GM12891 (cell line): ENCODE measurements at regions not wholly inside any gene's neighbourhood (a gene's known extent, or its start where the extent isn't known, plus 50 kb on each side); places are given as distances from the start of the nearest gene placed in this dataset.

Source experiments
- POLR2A ChIP-seq: IDR thresholded peaks from 2 replicates; pipeline ENCODE4 v1.6.1; 2011; ENCODE audit warnings: low read depth, low read length, control low read depth
- POLR2AphosphoS5 ChIP-seq: IDR thresholded peaks from 2 replicates; pipeline ENCODE4 v1.6.1; 2011; ENCODE audit warnings: low read depth, low read length, control low read depth
- TAF1 ChIP-seq: IDR thresholded peaks from 2 replicates; pipeline ENCODE4 v1.6.1; 2011; ENCODE audit warnings: low read depth, low read length, control low read depth

DNA sequence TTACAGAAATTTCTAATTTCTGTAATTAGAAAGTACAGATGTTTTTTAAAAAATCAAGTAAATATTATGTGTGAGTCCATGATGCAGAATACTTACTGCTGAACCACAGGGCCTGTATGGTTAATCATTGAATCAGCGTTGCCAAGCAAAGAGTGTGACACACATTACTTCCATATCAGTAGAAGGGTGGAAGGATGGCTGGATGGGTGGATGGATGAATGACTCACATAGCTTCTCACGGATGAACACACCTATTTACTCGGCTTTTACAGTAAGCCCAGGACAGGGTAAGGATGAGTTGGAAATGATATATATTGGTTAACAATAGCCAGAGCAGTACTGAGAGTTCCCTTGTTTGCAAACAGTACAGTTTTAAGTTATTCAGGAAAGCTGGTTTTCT, 495.9 kb upstream of the RBFOX1 start:
- TF ChIP-seq POLR2A, result no peak
- no peak for TF ChIP-seq POLR2AphosphoS5
- no peak for TF ChIP-seq TAF1
